Testis (tissue), 2 donors: ENCODE measurements at regions not wholly inside any gene's neighbourhood (a gene's known extent, or its start where the extent isn't known, plus 50 kb on each side); places are given as distances from the start of the nearest gene placed in this dataset.

Source experiments
- POLR2A ChIP-seq: fragments of 450-650 bp; IDR thresholded peaks from one replicate; pipeline ENCODE4 v1.6.1; 2017; ENCODE audit warnings: antibody characterized with exemption, mild to moderate bottlenecking, moderate library complexity
- TF ChIP-seq, protein P1 (sequence below), 3 experiments: fragments of 450-650 bp in 2 of 3; fragments of 200-600 bp in 1 of 3; sonication (generic) in 1 of 3; IDR thresholded peaks; one replicate each; pipeline ENCODE4 v1.5.1; 2016 to 2019; ENCODE audit warnings: antibody characterized with exemption in 3 of 3, mild to moderate bottlenecking in 2 of 3, moderate library complexity in 1 of 3

DNA sequence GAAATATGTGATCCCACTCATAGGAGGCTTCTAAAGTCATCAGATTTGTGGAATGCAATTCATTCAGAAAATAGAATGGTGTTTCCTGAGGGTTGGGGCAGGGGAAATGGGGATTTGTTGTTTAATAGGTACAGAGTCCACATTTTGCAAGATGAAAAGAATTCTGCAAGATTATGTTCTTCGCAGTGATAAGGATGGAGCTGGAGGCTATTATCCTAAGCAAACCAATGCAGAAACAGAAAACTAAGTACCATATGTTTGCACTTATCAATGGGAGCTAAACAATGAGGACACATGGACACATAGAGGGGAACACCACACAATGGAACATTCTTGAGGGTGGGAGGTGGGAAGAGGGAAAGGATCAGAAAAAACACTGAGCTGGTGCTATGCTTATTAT lies 144.3 kb upstream of the NLGN4X start:
- TF ChIP-seq, protein P1, sequence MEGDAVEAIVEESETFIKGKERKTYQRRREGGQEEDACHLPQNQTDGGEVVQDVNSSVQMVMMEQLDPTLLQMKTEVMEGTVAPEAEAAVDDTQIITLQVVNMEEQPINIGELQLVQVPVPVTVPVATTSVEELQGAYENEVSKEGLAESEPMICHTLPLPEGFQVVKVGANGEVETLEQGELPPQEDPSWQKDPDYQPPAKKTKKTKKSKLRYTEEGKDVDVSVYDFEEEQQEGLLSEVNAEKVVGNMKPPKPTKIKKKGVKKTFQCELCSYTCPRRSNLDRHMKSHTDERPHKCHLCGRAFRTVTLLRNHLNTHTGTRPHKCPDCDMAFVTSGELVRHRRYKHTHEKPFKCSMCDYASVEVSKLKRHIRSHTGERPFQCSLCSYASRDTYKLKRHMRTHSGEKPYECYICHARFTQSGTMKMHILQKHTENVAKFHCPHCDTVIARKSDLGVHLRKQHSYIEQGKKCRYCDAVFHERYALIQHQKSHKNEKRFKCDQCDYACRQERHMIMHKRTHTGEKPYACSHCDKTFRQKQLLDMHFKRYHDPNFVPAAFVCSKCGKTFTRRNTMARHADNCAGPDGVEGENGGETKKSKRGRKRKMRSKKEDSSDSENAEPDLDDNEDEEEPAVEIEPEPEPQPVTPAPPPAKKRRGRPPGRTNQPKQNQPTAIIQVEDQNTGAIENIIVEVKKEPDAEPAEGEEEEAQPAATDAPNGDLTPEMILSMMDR (IDR thresholded peaks at IDR 0.05) = no peak
- TF ChIP-seq POLR2A = no peak
